ENCODE measurements at regions not wholly inside any gene's neighbourhood (a gene's known extent, or its start where the extent isn't known, plus 50 kb on each side); places are given as distances from the start of the nearest gene placed in this dataset.

GRCh38 chr4:170748975-170749374 lies 659.2 kb upstream of the AADAT start:
- Histone ChIP-seq H4K20me1 (replicated peaks in 1 of 2; ENCODE audit: control insufficient read depth in 1 of 2, insufficient read depth in 2 of 2, low read length in 2 of 2) (no peaks in the 10 kb centered on the region), H3K14ac (ENCODE audit: insufficient read length) (no peak overlapping the region), H3K79me2 (ENCODE audit: control insufficient read depth in 1 of 2, insufficient read depth in 2 of 2, low read length in 2 of 2) (no peaks in the 10 kb centered on the region), H3K23me2 (ENCODE audit: low read depth, low read length) (no peaks in the 10 kb centered on the region), H3K36me3 (ENCODE audit: control insufficient read depth in 2 of 4, insufficient read depth in 4 of 4, low read length in 3 of 4) (no peaks in the 10 kb centered on the region), H3K4me2 (ENCODE audit: insufficient read depth in 1 of 2, low read depth in 2 of 2, low read length in 2 of 2) (no peak overlapping the region), H4K5ac (ENCODE audit: insufficient read length, low read depth, low read length) (no peak overlapping the region), H2AK5ac (ENCODE audit: low read depth, low read length) (no peak overlapping the region), H2AFZ (ENCODE audit: low read length) (no peak overlapping the region), H2BK12ac (ENCODE audit: low read depth, low read length) (no peak overlapping the region), H3K18ac (ENCODE audit: extremely low read depth, low read length) (no peak overlapping the region), H3K9me3 (ENCODE audit: insufficient read depth in 2 of 2, low read depth in 1 of 2, low read length in 1 of 2) (no peaks in the 10 kb centered on the region), H3K56ac (replicated peaks; ENCODE audit: insufficient read length, low read depth, low read length) (no peak overlapping the region), H3K4me1 (replicated peaks in 1 of 4; ENCODE audit: control insufficient read depth in 3 of 4, insufficient read depth in 4 of 4, low read length in 3 of 4) (no peaks in the 10 kb centered on the region), H2BK20ac (ENCODE audit: low read length) (no peak overlapping the region), H2BK120ac (replicated peaks; ENCODE audit: low read depth, low read length) (no peak overlapping the region), H3K4ac (replicated peaks; ENCODE audit: insufficient read length, low read depth, low read length) (no peak overlapping the region), H3K9ac (replicated peaks in 1 of 4; ENCODE audit: extremely low read depth in 1 of 4, low read depth in 3 of 4, low read length in 3 of 4) (no peak overlapping the region), H3K27me3 (replicated peaks in 1 of 4; ENCODE audit: control insufficient read depth in 3 of 4, extremely low read depth in 1 of 4, insufficient read depth in 3 of 4, low read length in 3 of 4) (no peaks in the 10 kb centered on the region), H4K8ac (ENCODE audit: extremely low read depth, insufficient read depth, low read length) (no peak overlapping the region), H3K27ac (ENCODE audit: low read depth, low read length) (no peak overlapping the region), H3K4me3 (ENCODE audit: extremely low read depth in 1 of 4, insufficient read depth in 2 of 4, low read depth in 3 of 4, low read length in 4 of 4) (no peak overlapping the region), H2BK15ac (ENCODE audit: low read length) (no peak overlapping the region), H3K23ac (ENCODE audit: insufficient read length) (no peak overlapping the region), H3K79me1 (ENCODE audit: low read depth, low read length) (no peaks in the 10 kb centered on the region), H4K91ac (replicated peaks; ENCODE audit: insufficient read length, low read length) (no peak overlapping the region), H2BK5ac (ENCODE audit: low read depth, low read length) (no peak overlapping the region)
- FAIRE-seq (no peak), DNase-seq (ENCODE audit: low read depth in 1 of 2, low spot score in 2 of 2) (no peak)
- CTCF ChIA-PET (ENCODE audit: partially characterized antibody): no interaction called here
- WGBS, 2 experiments (ENCODE audit: extremely low coverage in 1 of 2, insufficient coverage in 1 of 2, insufficient read length in 1 of 2, insufficient replicate concordance in 2 of 2, low coverage in 1 of 2, low lambda C conversion rate in 2 of 2, missing lambda C conversion rate in 1 of 2): 100% methylated on average over 1 of the region's 2 CpGs; no CpG with 5 or more reads in 1 of the 2 experiments
- POLR2A ChIA-PET (ENCODE audit: partially characterized antibody): no interaction called here
- TF ChIP-seq SUZ12 (IDR thresholded peaks at IDR 0.05; ENCODE audit: low read length): no peak
- TF ChIP-seq CEBPB (IDR thresholded peaks at IDR 0.05; ENCODE audit: low read depth, low read length): no peak
- no peak for TF ChIP-seq RNF2 (IDR thresholded peaks at IDR 0.05; ENCODE audit: borderline replicate concordance, low read depth, low read length, missing control alignments, poor library complexity, severe bottlenecking)
- no peak for TF ChIP-seq ZNF274 (IDR thresholded peaks at IDR 0.05; ENCODE audit: borderline replicate concordance, extremely low read depth, low read length)
- TF ChIP-seq KDM4A (IDR thresholded peaks at IDR 0.05; ENCODE audit: low read depth, low read length, severe bottlenecking): no peak
- TF ChIP-seq POLR2AphosphoS5 (IDR thresholded peaks at IDR 0.05; ENCODE audit: low read depth, low read length): no peak
- TF ChIP-seq ASH2L (IDR thresholded peaks at IDR 0.05; ENCODE audit: low read length): no peak
- no peak for TF ChIP-seq TBP (IDR thresholded peaks at IDR 0.05; ENCODE audit: low read depth, low read length)
- TF ChIP-seq NANOG (IDR thresholded peaks at IDR 0.05; ENCODE audit: insufficient read depth, low read depth, low read length, poor library complexity, severe bottlenecking): no peak
- TF ChIP-seq MAFK (IDR thresholded peaks at IDR 0.05; ENCODE audit: low read depth, low read length): no peak
- TF ChIP-seq SRF (IDR thresholded peaks at IDR 0.05; ENCODE audit: low read depth, low read length): no peak
- TF ChIP-seq TAF7 (optimal IDR thresholded peaks at IDR 0.05; ENCODE audit: borderline replicate concordance, low read depth, low read length): no peak
